A549 (cell line): ENCODE measurements at regions not wholly inside any gene's neighbourhood (a gene's known extent, or its start where the extent isn't known, plus 50 kb on each side); places are given as distances from the start of the nearest gene placed in this dataset.

Source experiments
- ATAC-seq, 2 experiments: fragments of 200-7000 bp in 1 of 2; fragments of >200 bp in 1 of 2; cut with Nextera tagmentation in 1 of 2; cut with Tn5 transposase in 1 of 2; 3 replicates each; pipeline versions ENCODE4 v1.8.0 to v1.9.1; 2018 to 2020; ENCODE audit warnings: mild to moderate bottlenecking in 1 of 2, moderate library complexity in 1 of 2
- CTCF ChIA-PET: fragments of 300-600 bp; sonication (Branson Sonifier 250); formaldehyde crosslinking; extraction: SDS; loops from one replicate; lab custom pipeline; 2021; ENCODE audit warnings: antibody characterized with exemption, inconsistent platforms; lab: Yijun Ruan, JAX
- POLR2A ChIA-PET: fragments of 350-600 bp; formaldehyde crosslinking; extraction: SDS; loops from one replicate; lab custom pipeline; 2021; ENCODE audit warnings: antibody characterized with exemption, inconsistent platforms; lab: Yijun Ruan, JAX
- DNase-seq, 2 experiments: peaks; one replicate each; pipeline versions ENCODE4 v3.0.0 to v3.0.0-alpha.2; 2011 to 2016; ENCODE audit warnings: low read depth in 1 of 2, low spot score in 1 of 2
- FAIRE-seq: peaks from 2 replicates; lab custom pipeline; 2011; peaks lifted over from hg19 to GRCh38; lab: Jason Lieb, UNC
- H3K27ac ChIP-seq, 2 experiments: fragments of >200 bp; sonication (Bioruptor Twin); formaldehyde crosslinking; 3 replicates each; pipeline ENCODE4 v1.5.1; 2016 to 2017
- H3K4me1 ChIP-seq: fragments of >200 bp; sonication (Bioruptor Twin); formaldehyde crosslinking; 3 replicates; pipeline ENCODE4 v1.6.1; 2016
- H3K4me2 ChIP-seq: fragments of >200 bp; sonication (Bioruptor Twin); formaldehyde crosslinking; 3 replicates; pipeline ENCODE4 v1.6.1; 2016
- H3K4me3 ChIP-seq: fragments of >200 bp; sonication (Bioruptor Twin); formaldehyde crosslinking; 3 replicates; pipeline ENCODE4 v1.5.1; 2016
- H3K9me3 ChIP-seq: fragments of >200 bp; sonication (Bioruptor Twin); formaldehyde crosslinking; 3 replicates; pipeline ENCODE4 v1.6.1; 2016
- BCL3 ChIP-seq: fragments of >200 bp; sonication (Bioruptor Twin); formaldehyde crosslinking; IDR thresholded peaks from 3 replicates; pipeline ENCODE4 v1.6.1; 2016
- BHLHE40 ChIP-seq: IDR thresholded peaks from 2 replicates; pipeline ENCODE4 v1.6.1; 2012; ENCODE audit warnings: low read depth, low read length, inconsistent platforms
- CBX2 ChIP-seq: fragments of 200-600 bp; sonication (generic); IDR thresholded peaks from 2 replicates; pipeline ENCODE4 v1.6.1; 2016; ENCODE audit warnings: low read depth, mild to moderate bottlenecking, borderline replicate concordance
- CBX8 ChIP-seq: fragments of 200-600 bp; sonication (generic); IDR thresholded peaks from 2 replicates; pipeline ENCODE4 v1.6.1; 2016
- CEBPB ChIP-seq, 2 experiments: fragments of >200 bp in 1 of 2; sonication (Bioruptor Twin) in 1 of 2; formaldehyde crosslinking in 1 of 2; IDR thresholded peaks; 2 replicates each; pipeline ENCODE4 v1.6.1; 2012 to 2016
- CTCF ChIP-seq: fragments of >200 bp; sonication (Bioruptor Twin); formaldehyde crosslinking; IDR thresholded peaks from 3 replicates; pipeline ENCODE4 v1.5.1; 2016
- E2F6 ChIP-seq: IDR thresholded peaks from 2 replicates; pipeline ENCODE4 v1.6.1; 2012; ENCODE audit warnings: low read depth, borderline replicate concordance
- EP300 ChIP-seq, 2 experiments: fragments of >200 bp; sonication (Bioruptor Twin); formaldehyde crosslinking; IDR thresholded peaks; 2 replicates in 1 of 2; 3 replicates in 1 of 2; pipeline ENCODE4 v1.6.1; 2016 to 2017
- HES2 ChIP-seq: fragments of >200 bp; sonication (Bioruptor Twin); formaldehyde crosslinking; IDR thresholded peaks from 2 replicates; pipeline ENCODE4 v1.6.1; 2016
- HEYL ChIP-seq: fragments of 250-450 bp; sonication (Bioruptor Pico); IDR thresholded peaks from 2 replicates; pipeline ENCODE4 v1.8.0; 2021; ENCODE audit warnings: mild to moderate bottlenecking, moderate library complexity
- HMGXB4 ChIP-seq: fragments of 250-450 bp; sonication (Bioruptor Pico); IDR thresholded peaks from 2 replicates; pipeline ENCODE4 v1.5.0; 2021; ENCODE audit warnings: mild to moderate bottlenecking, moderate library complexity, borderline replicate concordance
- HOXB13 ChIP-seq: fragments of 250-450 bp; sonication (Bioruptor Pico); IDR thresholded peaks from 2 replicates; pipeline ENCODE4 v1.5.0; 2020; ENCODE audit warnings: low read depth, mild to moderate bottlenecking, moderate library complexity
- KDM5A ChIP-seq: fragments of 200-600 bp; sonication (generic); IDR thresholded peaks from 2 replicates; pipeline ENCODE4 v1.6.1; 2016; ENCODE audit warnings: antibody characterized with exemption, mild to moderate bottlenecking
- NPAS2 ChIP-seq: fragments of 250-450 bp; sonication (Bioruptor Pico); IDR thresholded peaks from 2 replicates; pipeline ENCODE4 v1.8.0; 2022; ENCODE audit warnings: mild to moderate bottlenecking, moderate library complexity, borderline replicate concordance
- NR3C1 ChIP-seq: fragments of >200 bp; sonication (Bioruptor Twin); formaldehyde crosslinking; IDR thresholded peaks from 3 replicates; pipeline ENCODE4 v1.6.1; 2017
- RAD21 ChIP-seq, 2 experiments: fragments of >200 bp in 1 of 2; sonication (Bioruptor Twin) in 1 of 2; formaldehyde crosslinking in 1 of 2; IDR thresholded peaks in 1 of 2; conservative IDR thresholded peaks in 1 of 2; 2 replicates in 1 of 2; 3 replicates in 1 of 2; pipeline ENCODE4 v1.6.1; 2012 to 2018; ENCODE audit warnings: inconsistent platforms in 1 of 2
- REST ChIP-seq: fragments of 200-600 bp; sonication (generic); IDR thresholded peaks from 2 replicates; pipeline ENCODE4 v1.6.1; 2016; ENCODE audit warnings: antibody characterized with exemption, mild to moderate bottlenecking, moderate library complexity
- RFX5 ChIP-seq: fragments of 450-650 bp; IDR thresholded peaks from 2 replicates; pipeline ENCODE4 v1.7.1; 2014; ENCODE audit warnings: antibody characterized with exemption, mild to moderate bottlenecking, moderate library complexity
- SREBF2 ChIP-seq: fragments of 450-650 bp; IDR thresholded peaks from 2 replicates; pipeline ENCODE4 v1.6.1; 2014; ENCODE audit warnings: mild to moderate bottlenecking, moderate library complexity
- ZC3H11A ChIP-seq: fragments of 450-650 bp; IDR thresholded peaks from 2 replicates; pipeline ENCODE4 v1.6.1; 2014; ENCODE audit warnings: antibody characterized with exemption, mild to moderate bottlenecking
- WGBS: methylation state at CpG from one replicate; pipeline ENCODE4 v1.1.6; 2017; ENCODE audit errors: missing lambda C conversion rate; 5-methylcytosine and 5-hydroxymethylcytosine counted together

- no peak overlapping the region for H3K27ac ChIP-seq
- no peaks in the 10 kb centered on the region for H3K9me3 ChIP-seq
- no peaks in the 10 kb centered on the region for H3K4me1 ChIP-seq
- ChIA-PET POLR2A (no interaction called here), CTCF (no interaction called here)
- no peak overlapping the region for H3K4me2 ChIP-seq
- TF ChIP-seq KDM5A (no peak), CBX2 (no peak), RAD21 (conservative IDR thresholded peaks at IDR 0.05 in 1 of 2, IDR thresholded peaks at IDR 0.05 in 1 of 2) (no peak), HMGXB4 (CRISPR knock-in tag) (no peak), NR3C1 (no peak), CBX8 (no peak), EP300 (IDR thresholded peaks at IDR 0.05) (no peak), HEYL (CRISPR knock-in tag) (no peak), BHLHE40 (no peak)
- DNase-seq (no peak), ATAC-seq (no peak), FAIRE-seq (no peak)
- no peak overlapping the region for H3K4me3 ChIP-seq
- 12% methylated on average over 3 of the region's 3 CpGs for WGBS
Observed at GRCh38 chr1:81158592-81158991, 642.1 kb upstream of the ADGRL2 start.

- WGBS: 32% methylated on average over 1 of the region's 1 CpG
- CTCF ChIA-PET: no interaction called here
- no peak for FAIRE-seq
Observed at GRCh38 chr1:81157686-81158085, 643.0 kb upstream of the ADGRL2 start.

More at GRCh38 chr1:81157686-81158085, 643.0 kb upstream of the ADGRL2 start:
- H3K9me3 ChIP-seq: no peaks in the 10 kb centered on the region
- no peaks in the 10 kb centered on the region for H3K4me1 ChIP-seq
- TF ChIP-seq REST: no peak
- TF ChIP-seq ZC3H11A: no peak
- TF ChIP-seq E2F6: no peak
- TF ChIP-seq CBX2: no peak
- TF ChIP-seq RFX5: no peak
- no peak for TF ChIP-seq BHLHE40
- TF ChIP-seq NPAS2 (CRISPR knock-in tag): no peak
- TF ChIP-seq CEBPB (IDR thresholded peaks at IDR 0.05): no peak
- TF ChIP-seq CBX8: no peak
- TF ChIP-seq HOXB13 (CRISPR knock-in tag): no peak
- no peak for TF ChIP-seq HES2
- no peak for TF ChIP-seq CTCF
- TF ChIP-seq SREBF2: no peak
- no peak for TF ChIP-seq BCL3
- no peak overlapping the region for H3K27ac ChIP-seq
- no peak overlapping the region for H3K4me3 ChIP-seq
- POLR2A ChIA-PET: no interaction called here
- DNase-seq (no peak), ATAC-seq (no peak)
- no peak overlapping the region for H3K4me2 ChIP-seq
